ENCODE measurements at regions not wholly inside any gene's neighbourhood (a gene's known extent, or its start where the extent isn't known, plus 50 kb on each side); places are given as distances from the start of the nearest gene placed in this dataset.

DNA sequence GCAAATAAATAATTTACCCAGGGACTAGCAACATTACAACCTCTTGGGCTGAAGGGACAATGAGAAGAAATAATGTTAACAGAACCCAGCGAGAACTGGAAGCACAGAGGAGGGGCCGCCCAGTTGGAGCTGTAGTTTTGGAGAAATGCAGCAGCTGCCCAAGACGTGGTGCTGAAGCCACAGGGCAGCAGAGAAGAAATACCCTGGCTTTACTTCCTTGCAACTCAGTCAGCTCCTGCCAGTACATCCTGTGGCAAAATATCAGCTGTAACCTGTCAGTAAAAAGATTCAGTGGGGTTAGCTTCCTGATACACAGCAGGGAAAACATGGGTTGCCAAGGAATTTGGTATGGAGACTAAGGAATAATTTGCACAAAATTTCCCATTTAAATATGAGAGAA lies 283.6 kb upstream of the USP25 start:
- TF ChIP-seq CTCF (conservative IDR thresholded peaks at IDR 0.05) (no peak), ZFX (IDR thresholded peaks at IDR 0.05) (no peak)

All from C4-2B (cell line).